ENCODE measurements at regions not wholly inside any gene's neighbourhood (a gene's known extent, or its start where the extent isn't known, plus 50 kb on each side); places are given as distances from the start of the nearest gene placed in this dataset.

DNA sequence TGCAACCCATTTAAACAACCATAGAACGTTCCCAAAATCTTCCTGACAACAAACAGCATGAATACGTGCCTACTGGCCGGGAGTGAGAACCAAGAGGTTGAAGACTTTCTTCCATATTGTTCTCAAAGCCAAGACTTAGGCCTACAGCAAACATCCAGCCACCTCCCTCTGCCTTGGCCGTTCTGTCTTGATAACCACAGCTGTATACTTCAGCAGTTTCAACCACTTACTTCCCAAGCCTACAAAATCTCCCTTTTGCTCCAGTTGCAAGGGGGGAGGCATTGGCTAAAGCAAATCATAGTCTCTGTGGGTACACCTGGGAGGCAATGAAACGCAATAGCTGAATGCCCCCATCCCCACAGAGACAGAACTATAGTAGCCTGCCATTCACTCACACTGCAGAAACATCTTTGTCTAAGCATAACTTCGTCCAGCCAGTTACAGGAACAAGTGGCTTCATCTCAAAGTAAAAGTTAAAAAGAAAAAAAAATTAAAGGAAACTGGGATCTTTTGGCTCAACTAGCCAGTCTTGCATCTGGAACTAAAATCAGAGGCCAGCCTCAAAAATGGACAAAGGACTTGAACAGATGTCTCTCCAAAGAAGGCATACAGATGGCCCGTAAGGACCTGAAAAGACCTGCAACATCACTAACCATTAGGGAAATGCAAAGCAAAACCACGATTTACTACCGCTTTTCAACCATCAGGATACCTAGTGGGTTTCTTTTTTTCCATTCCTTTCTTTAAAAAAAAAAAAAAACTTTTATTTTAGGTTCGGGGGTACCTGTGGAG is 186.0 kb downstream of the PSMG1 start:
- DNase-seq, result no peak

GRCh38 chr21:38996355-38996754 is 186.9 kb downstream of the PSMG1 start:
- DNase-seq, result no peak

DNA sequence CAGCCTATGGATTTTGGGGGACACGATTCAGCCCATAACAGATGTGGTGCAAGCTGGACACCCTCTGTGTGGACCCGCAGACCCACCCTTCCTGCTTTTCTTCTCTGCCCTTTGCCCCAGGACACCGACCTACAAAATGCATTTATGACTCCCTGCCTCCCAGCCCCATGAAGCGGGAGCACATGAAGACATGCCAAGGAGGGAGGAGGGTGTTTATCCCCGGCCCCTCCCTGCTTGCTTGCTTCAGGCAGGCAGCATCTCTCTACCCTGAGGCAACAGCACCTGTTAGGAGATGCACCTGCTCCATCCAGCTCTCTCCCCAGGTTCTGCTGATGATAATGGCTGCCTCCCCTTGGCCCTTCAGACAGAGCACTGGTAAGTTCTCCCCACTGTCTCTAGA is 187.5 kb downstream of the PSMG1 start:
- DNase-seq, result no peak

DNA sequence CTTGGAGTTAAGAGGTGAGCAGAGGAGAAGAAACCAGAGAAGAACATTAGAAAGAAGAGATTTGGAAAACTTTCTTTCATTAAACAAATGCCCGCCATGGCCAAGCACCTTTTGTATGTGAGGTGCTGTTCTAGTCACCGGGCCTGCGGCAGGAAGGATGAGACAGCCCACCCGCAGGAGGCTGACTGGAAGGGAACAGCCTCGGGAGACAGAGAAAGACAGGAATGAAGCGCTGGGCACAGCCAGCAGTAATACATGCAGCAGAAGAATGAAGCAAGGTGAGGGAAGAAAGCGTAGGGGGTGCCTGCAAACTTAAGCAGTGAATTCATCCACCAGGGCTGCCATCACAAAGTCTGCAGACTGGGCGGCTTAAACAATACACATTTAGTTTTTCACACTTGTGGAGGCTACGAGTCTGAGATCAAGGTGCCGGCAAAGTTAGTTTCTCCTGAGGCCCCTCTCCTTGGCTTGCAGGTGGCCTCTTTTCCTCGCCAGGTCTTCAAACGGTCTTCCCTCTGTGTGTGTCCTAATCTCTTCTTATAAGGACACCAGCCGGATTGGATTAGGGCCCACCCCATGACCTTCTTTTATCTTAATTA is 188.1 kb downstream of the PSMG1 start:
- DNase-seq, result no peak

DNA sequence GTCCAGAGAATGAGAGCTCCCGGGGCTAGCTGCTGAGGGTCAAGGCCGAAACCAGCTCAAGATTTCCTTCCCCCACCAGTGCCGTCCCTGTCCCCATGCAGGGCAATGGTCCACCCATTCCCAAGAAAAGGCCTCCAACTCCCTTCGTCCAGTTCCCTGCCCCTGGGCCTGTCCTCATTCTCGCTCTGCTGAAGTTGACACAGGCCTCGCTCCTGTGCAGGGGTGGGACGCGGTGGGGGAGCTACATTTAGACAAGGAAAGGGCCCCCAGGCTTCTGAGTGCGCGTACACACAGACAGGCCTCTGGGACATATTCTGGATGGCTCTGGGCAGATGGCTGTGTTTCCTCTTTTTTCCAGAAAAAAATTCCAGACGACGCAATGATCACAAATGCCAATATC is 188.3 kb downstream of the ETS2 start:
- DNase-seq, result no peak

DNA sequence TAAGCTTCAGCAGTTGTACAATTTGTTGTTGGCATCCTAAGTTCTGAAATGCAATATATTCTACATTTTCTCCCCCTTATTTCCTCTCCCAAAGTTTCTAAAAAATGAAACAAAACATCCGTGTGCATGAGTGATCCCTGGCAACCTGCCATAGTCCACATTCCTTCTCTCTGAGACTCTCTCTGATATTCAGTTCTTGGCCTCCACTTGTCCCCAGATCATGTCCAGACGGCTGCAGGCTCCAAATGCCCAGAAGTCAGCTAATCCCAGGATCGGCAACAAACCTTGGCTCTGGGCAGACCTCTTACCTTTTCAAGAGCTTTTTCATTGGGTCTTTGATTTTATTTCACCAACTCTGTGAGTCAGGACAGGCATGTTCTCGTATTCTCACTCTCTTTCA is 187.8 kb downstream of the ETS2 start:
- no peak for DNase-seq

DNA sequence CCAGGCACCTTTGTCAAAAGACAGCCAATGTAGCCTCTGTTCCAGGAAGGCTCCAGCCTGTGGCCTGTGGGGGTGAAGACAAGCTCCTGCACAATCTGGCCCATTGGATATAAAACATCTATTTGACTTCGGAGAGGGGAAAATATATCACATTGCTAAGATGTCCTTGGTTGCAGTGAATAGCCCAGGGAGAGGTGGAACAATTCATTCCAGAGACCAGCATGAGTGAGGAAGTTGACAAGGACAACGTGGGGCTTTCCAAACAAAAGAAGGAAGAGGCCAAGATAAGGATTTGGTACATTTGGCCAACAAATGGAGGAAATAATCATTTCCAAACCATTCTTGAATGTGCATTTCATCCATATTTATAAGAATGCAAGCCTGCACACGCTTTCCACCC is 187.0 kb downstream of the ETS2 start:
- DNase-seq, result no peak

GRCh38 chr21:38990424-38990794 is 184.7 kb downstream of the ETS2 start:
- no peak for DNase-seq

DNA sequence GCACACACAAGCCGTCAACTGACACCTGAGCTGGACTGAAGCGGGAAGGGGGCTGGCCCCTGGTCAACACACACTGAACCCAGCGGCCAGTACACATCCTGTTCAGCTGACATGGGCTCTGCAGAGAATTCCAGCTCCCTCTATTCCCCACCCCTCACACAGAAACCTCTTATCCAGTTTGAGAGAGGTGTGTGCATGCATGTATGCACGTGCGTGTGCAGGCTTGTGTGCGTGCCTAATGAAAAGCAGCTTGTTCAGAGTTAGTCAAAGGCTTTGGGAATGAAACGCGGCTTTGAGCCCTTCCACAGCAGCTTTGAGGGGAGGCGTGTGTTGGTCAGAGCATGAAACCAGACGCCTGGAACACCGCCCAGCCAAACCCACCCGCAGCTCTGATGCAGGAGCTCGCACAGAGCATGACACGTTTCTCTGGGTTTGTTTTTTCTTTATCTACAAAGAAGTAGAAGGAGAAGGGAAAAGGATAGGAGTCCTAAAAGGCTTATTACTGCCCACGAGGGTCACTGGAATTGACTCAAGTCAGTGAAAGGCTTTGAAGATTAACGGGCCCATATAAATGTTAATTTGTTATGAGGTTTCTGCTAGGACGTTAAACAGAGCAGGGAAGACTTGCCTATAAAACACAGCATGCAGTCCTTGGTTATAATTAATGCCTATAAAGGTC is 184.2 kb downstream of the ETS2 start:
- no peak for DNase-seq

GRCh38 chr21:38989379-38989744 is 183.6 kb downstream of the ETS2 start:
- no peak for DNase-seq

- no peak for DNase-seq
Measured at GRCh38 chr21:38988509-38989378, 183.0 kb downstream of the ETS2 start.

DNA sequence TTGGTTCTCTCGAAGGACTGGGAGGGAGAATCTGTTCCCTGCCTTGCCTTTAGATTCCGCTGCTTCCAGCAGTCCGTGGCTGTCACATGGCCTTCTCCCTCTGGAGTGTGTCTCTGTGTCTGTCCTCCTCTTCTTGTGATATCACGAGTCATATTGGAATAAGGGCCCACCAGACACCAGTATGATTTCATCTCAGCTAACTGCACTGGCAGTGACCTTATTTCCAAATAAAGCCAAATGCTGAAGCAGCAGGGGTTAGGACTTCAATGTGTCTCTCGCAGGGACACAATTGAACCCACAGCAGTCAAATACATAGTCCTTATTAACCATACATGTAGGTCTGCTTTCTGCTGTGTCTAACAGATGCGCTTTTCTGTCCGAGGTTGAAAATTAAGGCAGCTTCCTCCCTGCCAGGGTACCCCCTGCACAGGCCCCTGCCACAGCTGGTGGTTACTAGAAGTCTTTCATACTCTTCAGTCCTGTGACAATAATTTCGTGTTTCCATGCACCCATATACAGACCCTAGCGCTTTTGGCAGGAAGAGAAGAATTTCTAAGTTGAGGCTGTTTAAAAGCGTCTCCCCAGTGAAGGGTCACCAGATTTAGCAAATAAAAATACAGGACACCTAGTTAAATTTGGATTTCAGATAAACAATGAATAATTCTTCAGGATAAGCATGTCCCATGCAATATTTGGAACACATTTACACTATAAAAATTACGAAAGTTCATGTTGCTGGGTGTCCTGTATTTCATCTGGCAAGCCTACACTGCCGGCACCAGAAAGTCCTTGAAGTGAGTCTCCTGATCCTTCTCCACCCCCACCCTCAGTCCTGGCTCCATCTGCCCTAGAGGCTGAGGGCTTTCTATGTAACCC is 182.1 kb downstream of the ETS2 start:
- DNase-seq, result no peak

GRCh38 chr21:38986806-38987632 is 181.3 kb downstream of the ETS2 start:
- DNase-seq, result no peak

GRCh38 chr21:38986406-38986805 is 180.7 kb downstream of the ETS2 start:
- DNase-seq, result no peak

- peak; percentile 94 for DNase-seq
Measured at GRCh38 chr21:38985568-38986378, 180.0 kb downstream of the ETS2 start.

GRCh38 chr21:38984982-38985567 is 179.3 kb downstream of the ETS2 start:
- DNase-seq, result no peak

DNA sequence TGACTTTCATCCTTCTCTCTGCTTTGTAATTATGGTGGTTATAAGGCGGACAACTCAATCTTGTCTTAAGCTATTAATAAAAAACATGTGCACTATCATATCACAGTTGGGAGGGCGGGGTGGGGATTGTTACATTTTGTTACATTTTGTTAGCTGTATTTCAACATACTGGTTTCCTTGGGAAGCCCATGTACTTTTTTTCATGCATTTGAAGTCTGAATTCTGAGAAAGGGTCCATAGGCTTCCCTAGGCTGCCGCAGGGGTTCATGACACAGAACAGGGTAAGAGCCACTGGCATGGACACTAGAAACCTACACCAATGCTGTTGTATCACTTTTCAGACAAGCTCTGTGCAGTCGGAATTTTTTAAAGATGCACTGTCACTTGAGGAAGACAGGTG is 178.8 kb downstream of the ETS2 start:
- DNase-seq, result no peak

GRCh38 chr21:38983560-38983959 is 177.8 kb downstream of the ETS2 start:
- DNase-seq, result no peak

DNA sequence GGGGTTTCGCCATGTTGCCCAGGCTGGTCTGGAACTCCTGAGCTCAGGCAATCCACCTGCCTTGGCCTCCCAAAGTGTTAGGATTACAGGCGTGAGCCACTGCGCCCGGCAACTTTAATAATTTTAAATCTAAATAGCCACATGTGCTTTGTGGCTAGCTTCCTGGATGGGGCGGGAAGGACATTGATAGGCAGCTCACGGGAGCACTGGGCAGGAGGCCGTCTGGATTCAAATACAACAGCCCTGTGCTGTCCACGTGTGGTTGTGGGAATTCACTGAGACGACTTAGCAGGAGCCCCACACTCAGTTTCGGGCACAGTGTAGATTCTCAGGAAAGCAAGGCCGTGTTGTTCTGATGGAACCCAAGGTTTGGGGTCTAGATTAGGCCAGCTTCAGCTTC is 177.1 kb downstream of the ETS2 start:
- DNase-seq, result no peak

DNA sequence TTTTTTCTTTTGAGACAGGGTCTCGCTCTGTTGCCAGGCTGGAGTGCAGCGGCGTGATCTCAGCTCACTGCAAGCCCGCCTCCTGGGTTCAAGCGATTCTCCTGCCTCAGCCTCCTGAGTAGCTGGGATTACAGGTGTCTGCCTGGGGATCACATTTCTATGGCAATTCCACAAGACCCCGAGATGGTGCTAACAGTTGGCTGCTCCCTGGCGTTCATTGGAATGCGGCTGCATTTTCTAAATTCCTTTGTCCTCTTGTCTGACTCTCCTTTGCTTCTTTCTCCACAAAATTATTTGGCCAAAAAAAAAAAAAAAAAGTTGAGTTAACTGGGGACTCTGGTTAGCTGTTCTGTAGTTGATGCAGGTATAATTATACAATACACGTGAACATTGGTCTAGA is 176.4 kb downstream of the ETS2 start:
- DNase-seq, result no peak

Data from NCI-H510A treated with DMSO at 0.1 percent for 48 hours (cell line).